ENCODE measurements at regions not wholly inside any gene's neighbourhood (a gene's known extent, or its start where the extent isn't known, plus 50 kb on each side); places are given as distances from the start of the nearest gene placed in this dataset.

GRCh38 chr11:70510106-70510505 lies 111.8 kb downstream of the CTTN start:
- Histone ChIP-seq H3K4me1 (ENCODE audit: insufficient read depth, low read length) (no peaks in the 10 kb centered on the region), H4K20me1 (ENCODE audit: insufficient read depth, low read length) (no peaks in the 10 kb centered on the region), H3K27ac (ENCODE audit: low read depth, low read length) (no peak overlapping the region), H3K4me2 (ENCODE audit: low read length) (no peak overlapping the region), H3K36me3 (ENCODE audit: insufficient read depth, low read length) (no peaks in the 10 kb centered on the region), H2AFZ (ENCODE audit: low read depth, low read length) (no peak overlapping the region), H3K9me3 (ENCODE audit: insufficient read depth, low read depth, low read length) (no peaks in the 10 kb centered on the region), H3K27me3 (ENCODE audit: insufficient read depth, low read length) (peaks cover 4% of the 10 kb centered on the region), H3K9ac (ENCODE audit: low read length) (no peak overlapping the region), H3K79me2 (ENCODE audit: insufficient read depth, low read length) (no peaks in the 10 kb centered on the region), H3K4me3 (ENCODE audit: insufficient read depth, low read depth, low read length) (no peak overlapping the region)
- DNase-seq (ENCODE audit: low read depth) = no peak
- H3K36me3 Mint-ChIP-seq (ENCODE audit: low read depth, unreplicated experiment) = no peaks in the 10 kb centered on the region
- H3K27me3 Mint-ChIP-seq (ENCODE audit: low read depth, unreplicated experiment) = peaks cover 24% of the 10 kb centered on the region
- H3K4me3 Mint-ChIP-seq (ENCODE audit: unreplicated experiment) = no peak overlapping the region
- H3K9me3 Mint-ChIP-seq (ENCODE audit: unreplicated experiment) = peaks cover 15% of the 10 kb centered on the region
- no peak for TF ChIP-seq CTCF (IDR thresholded peaks at IDR 0.05; ENCODE audit: insufficient read depth, low read depth, low read length)
- no peak for TF ChIP-seq EZH2 (IDR thresholded peaks at IDR 0.05; ENCODE audit: insufficient read depth, low read length)
- no peaks in the 10 kb centered on the region for H3K4me1 Mint-ChIP-seq (ENCODE audit: low read depth, unreplicated experiment)
- FAIRE-seq = no peak
- H3K27ac Mint-ChIP-seq (ENCODE audit: unreplicated experiment) = no peak overlapping the region

GRCh38 chr11:70510571-70510970 lies 112.2 kb downstream of the CTTN start:
- Mint-ChIP-seq H3K36me3 (ENCODE audit: low read depth, unreplicated experiment) (no peaks in the 10 kb centered on the region), H3K27me3 (ENCODE audit: low read depth, unreplicated experiment) (peaks cover 23% of the 10 kb centered on the region), H3K9me3 (ENCODE audit: unreplicated experiment) (peaks cover 15% of the 10 kb centered on the region), H3K4me3 (ENCODE audit: unreplicated experiment) (no peak overlapping the region), H3K4me1 (ENCODE audit: low read depth, unreplicated experiment) (no peaks in the 10 kb centered on the region), H3K27ac (ENCODE audit: unreplicated experiment) (no peak overlapping the region)
- Histone ChIP-seq H3K27ac (ENCODE audit: low read depth, low read length) (no peak overlapping the region), H3K79me2 (ENCODE audit: insufficient read depth, low read length) (no peaks in the 10 kb centered on the region), H2AFZ (ENCODE audit: low read depth, low read length) (no peak overlapping the region), H3K9me3 (ENCODE audit: insufficient read depth, low read depth, low read length) (no peaks in the 10 kb centered on the region), H3K27me3 (ENCODE audit: insufficient read depth, low read length) (peaks cover 4% of the 10 kb centered on the region), H3K4me2 (ENCODE audit: low read length) (no peak overlapping the region), H3K4me3 (ENCODE audit: insufficient read depth, low read depth, low read length) (no peak overlapping the region), H3K9ac (ENCODE audit: low read length) (no peak overlapping the region), H3K36me3 (ENCODE audit: insufficient read depth, low read length) (no peaks in the 10 kb centered on the region), H3K4me1 (ENCODE audit: insufficient read depth, low read length) (no peaks in the 10 kb centered on the region), H4K20me1 (ENCODE audit: insufficient read depth, low read length) (no peaks in the 10 kb centered on the region)
- no peak for TF ChIP-seq CTCF (IDR thresholded peaks at IDR 0.05; ENCODE audit: insufficient read depth, low read depth, low read length)
- FAIRE-seq (no peak), DNase-seq (ENCODE audit: low read depth) (no peak)

GRCh38 chr11:70511345-70511744 lies 113.0 kb downstream of the CTTN start:
- no peak overlapping the region for H3K27ac Mint-ChIP-seq (ENCODE audit: unreplicated experiment)
- Histone ChIP-seq H3K79me2 (ENCODE audit: insufficient read depth, low read length) (no peaks in the 10 kb centered on the region), H3K9ac (ENCODE audit: low read length) (no peak overlapping the region), H3K9me3 (ENCODE audit: insufficient read depth, low read depth, low read length) (no peaks in the 10 kb centered on the region), H3K4me2 (ENCODE audit: low read length) (no peak overlapping the region), H3K36me3 (ENCODE audit: insufficient read depth, low read length) (no peaks in the 10 kb centered on the region), H3K27ac (ENCODE audit: low read depth, low read length) (no peak overlapping the region), H3K4me1 (ENCODE audit: insufficient read depth, low read length) (no peaks in the 10 kb centered on the region), H2AFZ (ENCODE audit: low read depth, low read length) (no peak overlapping the region), H4K20me1 (ENCODE audit: insufficient read depth, low read length) (no peaks in the 10 kb centered on the region), H3K4me3 (ENCODE audit: insufficient read depth, low read depth, low read length) (no peak overlapping the region), H3K27me3 (ENCODE audit: insufficient read depth, low read length) (peaks cover 5% of the 10 kb centered on the region)
- TF ChIP-seq CTCF (IDR thresholded peaks at IDR 0.05; ENCODE audit: insufficient read depth, low read depth, low read length) = no peak
- TF ChIP-seq EZH2 (IDR thresholded peaks at IDR 0.05; ENCODE audit: insufficient read depth, low read length) = no peak
- H3K9me3 Mint-ChIP-seq (ENCODE audit: unreplicated experiment) = peaks cover 15% of the 10 kb centered on the region
- FAIRE-seq (no peak), DNase-seq (ENCODE audit: low read depth) (no peak)
- peaks cover 15% of the 10 kb centered on the region for H3K27me3 Mint-ChIP-seq (ENCODE audit: low read depth, unreplicated experiment)
- H3K4me1 Mint-ChIP-seq (ENCODE audit: low read depth, unreplicated experiment) = no peaks in the 10 kb centered on the region
- H3K36me3 Mint-ChIP-seq (ENCODE audit: low read depth, unreplicated experiment) = no peaks in the 10 kb centered on the region
- H3K4me3 Mint-ChIP-seq (ENCODE audit: unreplicated experiment) = no peak overlapping the region
